ENCODE measurements at regions not wholly inside any gene's neighbourhood (a gene's known extent, or its start where the extent isn't known, plus 50 kb on each side); places are given as distances from the start of the nearest gene placed in this dataset.
A peak's percentile ranks its signal among the peaks of the same experiment; 100 is the strongest.

DNA sequence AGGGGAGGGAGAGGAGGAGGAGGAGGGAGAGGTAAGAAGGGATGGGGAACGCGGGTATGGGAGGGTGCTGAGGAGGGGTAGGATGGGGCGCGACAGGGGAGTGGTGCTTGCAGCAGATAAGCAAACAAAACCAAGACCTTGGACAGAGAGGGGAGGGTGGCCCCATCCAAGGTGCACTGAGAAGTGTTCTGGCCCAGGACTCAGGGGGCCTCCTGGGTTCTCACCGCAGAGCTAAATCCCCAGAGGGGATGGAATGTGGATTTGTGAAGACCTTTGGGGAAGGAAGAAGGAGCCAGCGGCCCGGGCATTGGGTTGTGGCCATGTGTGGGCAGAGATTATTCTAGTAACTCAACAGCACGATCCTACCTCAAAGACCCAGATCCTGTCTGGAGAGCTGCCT is 90.9 kb upstream of the LINC01488 start:
- intact Hi-C loops (cut with DNase I): no loop called here
- DNase-seq (ENCODE audit: low spot score): peak; percentile 60

GRCh38 chr11:69391192-69392103 is 90.0 kb upstream of the LINC01488 start:
- DNase-seq (ENCODE audit: low spot score): no peak
- intact Hi-C loops (cut with DNase I): no loop called here

DNA sequence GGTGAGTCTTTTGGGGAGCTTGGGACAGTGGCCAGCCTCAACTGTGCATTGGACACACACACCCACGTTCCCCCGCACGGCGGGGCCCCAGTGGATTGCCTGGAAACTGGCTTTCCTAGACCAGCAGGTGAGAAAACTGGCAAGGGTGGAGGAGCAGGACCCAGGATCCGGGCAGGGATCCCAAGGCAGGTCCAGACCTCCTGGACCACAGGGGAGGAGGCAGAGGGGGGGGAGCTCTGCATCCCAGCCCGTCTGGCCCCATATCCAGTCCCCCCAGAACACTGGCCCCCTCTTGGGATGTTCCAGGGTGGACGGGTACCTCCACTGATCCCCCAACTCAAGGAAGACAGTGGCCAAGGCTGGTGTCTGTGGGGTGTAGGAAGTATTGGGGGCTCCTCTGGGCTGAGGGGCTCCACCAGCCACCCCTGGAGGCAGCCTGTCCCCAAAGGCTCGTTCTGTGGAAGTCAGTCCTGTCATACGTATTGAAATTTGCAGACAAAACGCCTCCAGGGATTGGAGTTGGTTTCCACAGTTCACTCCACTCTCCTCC is 89.3 kb upstream of the LINC01488 start:
- no peak for DNase-seq (ENCODE audit: low spot score)
- intact Hi-C loops (cut with DNase I): no loop called here

GRCh38 chr11:69393178-69393832 is 88.2 kb upstream of the LINC01488 start:
- no peak for DNase-seq (ENCODE audit: low spot score)
- intact Hi-C loops (cut with DNase I): no loop called here

- intact Hi-C loops (cut with DNase I): no loop called here
- DNase-seq (ENCODE audit: low spot score): no peak
These were observed 87.6 kb upstream of the LINC01488 start for GRCh38 chr11:69393865-69394233.

DNA sequence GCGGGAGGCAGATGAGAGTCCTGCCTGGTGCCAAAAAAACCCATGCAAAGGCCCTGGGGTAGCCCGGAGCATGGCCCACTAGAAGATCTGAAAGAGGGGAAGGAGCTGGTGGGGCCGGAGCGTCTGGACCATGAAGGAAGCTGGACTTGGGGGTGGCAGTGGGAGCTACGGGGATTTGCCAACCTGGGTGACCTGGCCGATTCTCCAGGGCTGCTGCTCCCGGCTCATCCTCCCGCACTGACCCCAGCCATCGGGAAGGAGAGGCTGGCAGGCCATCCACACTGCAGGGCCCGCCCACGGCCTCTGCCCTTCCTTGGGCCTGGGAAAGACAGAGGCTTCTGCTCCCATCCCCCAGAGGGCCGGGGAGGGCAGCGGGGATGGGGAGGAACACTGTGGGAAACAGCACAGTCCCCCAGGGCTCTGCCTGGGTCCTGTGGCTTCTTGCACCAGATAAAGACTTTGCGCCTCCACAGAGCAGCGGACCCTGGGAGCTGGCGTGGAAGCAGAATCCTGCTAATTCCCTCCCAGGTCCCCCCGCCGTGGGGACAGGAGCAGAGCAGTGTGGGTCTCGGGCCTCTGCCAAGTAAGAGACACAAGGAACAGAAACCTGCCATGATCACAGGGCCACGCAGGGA is 87.1 kb upstream of the LINC01488 start:
- no peak for DNase-seq (ENCODE audit: low spot score)
- intact Hi-C loops (cut with DNase I): no loop called here

- intact Hi-C loops (cut with DNase I): no loop called here
- DNase-seq (ENCODE audit: low spot score): no peak
These were observed 86.6 kb upstream of the LINC01488 start for GRCh38 chr11:69394869-69395246.

GRCh38 chr11:69395287-69395686 is 86.2 kb upstream of the LINC01488 start:
- DNase-seq (ENCODE audit: low spot score): no peak
- intact Hi-C loops (cut with DNase I): no loop called here

- intact Hi-C loops (cut with DNase I): no loop called here
- DNase-seq (ENCODE audit: low spot score): no peak
These were observed 85.2 kb upstream of the LINC01488 start for GRCh38 chr11:69396051-69396947.

DNA sequence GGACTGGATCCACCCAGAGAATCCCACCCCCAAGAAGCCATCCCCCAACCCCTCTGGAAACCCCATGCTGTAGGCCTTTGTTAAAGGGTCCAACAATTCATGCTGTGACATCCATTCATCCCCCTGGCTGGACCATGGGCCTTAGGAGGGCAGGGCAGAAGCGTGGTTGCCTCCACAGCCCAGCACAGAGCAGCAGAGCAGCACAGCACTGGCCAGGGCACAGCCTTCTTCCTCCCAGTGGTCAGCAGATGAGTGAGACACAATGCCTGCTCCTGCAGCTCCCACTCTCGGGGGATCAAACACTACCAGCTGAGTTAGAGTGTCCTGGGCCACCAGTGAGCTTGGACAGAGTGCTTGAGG is 84.5 kb upstream of the LINC01488 start:
- DNase-seq (ENCODE audit: low spot score): no peak
- intact Hi-C loops (cut with DNase I): no loop called here

DNA sequence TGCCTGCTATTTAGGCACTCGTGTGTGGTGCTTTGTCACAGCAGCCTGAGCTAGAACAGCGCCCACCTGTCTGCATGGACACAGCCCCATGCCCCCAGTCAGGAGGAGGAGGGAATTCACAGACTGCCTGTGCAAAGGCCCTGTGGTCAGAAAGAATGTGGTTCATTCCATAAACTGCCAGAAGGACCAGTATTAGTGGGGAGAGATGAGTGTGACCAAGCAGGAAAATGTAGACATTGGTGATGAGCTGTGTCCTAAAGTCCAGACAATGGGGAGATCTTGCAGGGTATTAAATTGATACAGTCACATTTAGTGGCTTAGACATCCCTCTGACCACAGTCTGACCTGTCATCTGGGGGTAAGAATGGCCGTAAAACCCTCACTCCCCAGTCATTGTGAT is 83.7 kb upstream of the LINC01488 start:
- DNase-seq (ENCODE audit: low spot score): no peak

GRCh38 chr11:69398529-69399492 is 82.7 kb upstream of the LINC01488 start:
- intact Hi-C loops (cut with DNase I): no loop called here
- peak; percentile 36 for DNase-seq (ENCODE audit: low spot score)

More for the DNA sequence above, 83.7 kb upstream of the LINC01488 start:
- intact Hi-C loops (cut with DNase I): no loop called here

- peak; percentile 12 for DNase-seq (ENCODE audit: low spot score)
- intact Hi-C loops (cut with DNase I): no loop called here
These were observed 81.3 kb upstream of the LINC01488 start for GRCh38 chr11:69400140-69400539.

DNA sequence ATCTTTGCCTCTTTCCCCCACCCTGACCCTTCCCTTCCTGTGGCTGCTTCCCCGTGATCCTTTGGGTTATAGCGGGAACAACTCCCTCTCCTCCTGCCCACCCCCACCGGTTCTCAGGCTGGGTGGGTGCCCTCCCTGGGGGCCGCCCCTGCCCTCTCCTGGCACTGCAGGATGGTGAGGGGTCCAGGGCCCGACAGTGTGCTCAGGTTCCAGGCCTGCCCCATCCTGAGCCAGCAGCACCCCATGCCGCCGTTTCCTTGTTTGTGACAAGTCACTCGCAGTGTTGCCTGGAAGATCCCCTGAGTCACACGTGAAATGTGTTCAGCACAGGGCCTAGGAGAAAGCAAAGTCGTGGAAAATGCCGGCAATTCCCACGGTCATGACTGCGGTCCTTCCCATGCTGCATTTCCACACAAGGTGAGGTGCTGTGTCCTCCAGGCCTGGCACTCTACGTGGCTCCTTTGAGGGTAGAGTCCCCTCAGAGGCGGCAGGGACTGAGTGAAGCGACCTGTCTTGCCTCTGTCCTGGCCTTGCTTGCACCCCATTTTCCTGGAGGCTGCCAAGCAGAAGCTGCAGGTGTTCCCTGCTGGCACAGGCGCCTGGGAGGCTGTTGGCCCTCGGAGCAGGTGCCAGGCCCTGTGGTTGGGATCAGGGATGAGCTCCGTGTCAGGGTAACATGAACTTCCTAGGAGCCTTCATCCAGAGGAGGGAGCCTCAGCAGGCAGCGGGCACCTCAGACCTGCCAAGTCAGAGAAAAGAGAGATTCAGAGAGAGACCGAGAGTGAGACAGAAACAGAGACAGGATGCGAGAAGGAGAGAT is 80.5 kb upstream of the LINC01488 start:
- intact Hi-C loops (cut with DNase I): no loop called here
- DNase-seq (ENCODE audit: low spot score): no peak

DNA sequence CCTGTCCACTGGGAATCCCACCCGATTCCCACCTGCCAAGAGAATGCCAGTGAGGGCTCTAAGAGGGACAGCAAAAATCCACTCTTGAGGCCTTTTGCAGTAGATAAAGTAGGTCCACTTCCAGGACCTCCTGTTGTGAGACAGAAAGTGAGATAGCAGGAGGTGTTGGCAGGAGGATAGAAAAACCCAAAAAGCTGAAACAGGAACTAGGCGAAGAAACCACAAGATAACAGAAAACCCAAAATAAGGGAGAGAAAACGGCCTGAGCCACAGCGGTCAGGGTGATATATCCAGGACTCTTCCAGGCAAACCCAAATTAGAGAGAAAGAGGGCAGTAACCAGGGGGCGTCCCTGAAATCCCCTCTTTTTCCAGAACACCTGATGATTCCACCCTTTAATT is 79.7 kb upstream of the LINC01488 start:
- DNase-seq (ENCODE audit: low spot score): no peak
- intact Hi-C loops (cut with DNase I): no loop called here

DNA sequence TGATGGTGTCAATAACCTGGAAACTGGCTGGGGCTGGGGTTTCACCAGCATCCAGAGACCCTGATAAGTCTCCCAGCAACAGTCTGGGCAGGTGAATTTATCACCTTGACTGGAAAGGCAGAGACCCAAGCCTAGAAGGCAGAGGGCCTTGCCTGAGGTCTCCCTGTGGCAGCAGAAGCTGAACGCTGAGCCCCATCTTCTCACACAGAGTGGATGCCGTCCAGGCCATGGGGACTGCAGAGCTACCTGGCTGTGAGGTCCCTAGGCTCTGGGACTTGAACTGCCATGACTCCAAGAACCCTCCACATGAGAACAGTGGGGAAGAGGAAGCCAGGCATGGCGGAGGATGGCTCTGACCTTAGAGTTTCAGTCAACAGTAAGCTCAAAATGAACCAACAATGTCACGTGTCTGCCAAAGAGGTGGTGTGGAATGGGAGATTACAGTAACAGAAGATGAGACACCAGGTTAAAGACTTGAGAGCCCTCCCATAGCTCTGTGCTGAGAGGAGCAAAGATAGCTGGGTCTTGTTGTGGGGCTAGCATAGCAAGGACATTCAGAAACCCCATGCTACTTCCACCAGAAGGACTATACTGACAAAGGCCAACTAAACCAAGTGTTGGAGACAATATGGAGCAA is 79.1 kb upstream of the LINC01488 start:
- DNase-seq (ENCODE audit: low spot score): peak; percentile 17
- intact Hi-C loops (cut with DNase I): no loop called here

DNA sequence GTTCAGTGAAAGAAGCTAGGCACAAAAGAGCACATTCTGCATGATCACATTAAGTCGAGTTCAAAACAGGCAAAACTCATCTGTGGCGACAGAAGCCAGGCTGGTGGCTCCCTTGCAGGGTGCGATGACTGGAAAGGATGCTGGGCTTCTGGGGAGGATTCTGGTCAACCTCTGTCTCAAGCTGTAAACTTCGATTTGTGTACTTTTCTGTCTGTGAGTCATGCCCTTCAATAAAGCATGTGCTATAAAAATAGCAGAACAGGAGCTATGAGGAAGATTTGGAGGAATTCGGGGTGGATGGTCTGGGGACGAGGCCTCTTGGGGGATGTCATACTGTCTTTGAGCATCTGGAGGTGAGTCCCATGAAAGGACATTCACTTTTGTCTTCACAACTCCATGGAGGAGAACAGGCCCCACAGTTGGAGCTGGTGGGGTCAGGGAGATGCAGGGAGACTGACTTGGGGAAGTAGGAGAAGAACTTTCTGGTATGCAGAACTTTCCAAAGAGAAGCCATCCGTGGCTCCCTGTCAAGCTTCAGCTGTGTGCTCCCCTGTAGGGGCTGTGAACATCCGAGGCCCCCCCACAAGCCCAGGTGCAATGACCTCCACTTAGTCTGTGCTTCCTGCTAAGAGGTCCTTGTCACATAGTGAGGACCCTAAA is 77.8 kb upstream of the LINC01488 start:
- intact Hi-C loops (cut with DNase I): no loop called here

More for the DNA sequence above, 77.8 kb upstream of the LINC01488 start:
- DNase-seq (ENCODE audit: low spot score): no peak

Measured in cardiac septum (tissue), 1 donor.